Pancreas (tissue), 10 donors: ENCODE measurements at regions not wholly inside any gene's neighbourhood (a gene's known extent, or its start where the extent isn't known, plus 50 kb on each side); places are given as distances from the start of the nearest gene placed in this dataset.
"Not testable (repeated sequence)": the region's sequence is repeated elsewhere in the genome, so short reads cannot be mapped to it uniquely, and the experiment has no call there.

ENCODE experiments used
- ATAC-seq, 4 donors: fragments of 200-7000 bp; cut with Tn5 transposase; one replicate each; pipeline versions ENCODE4 v1.8.0 to v1.9.1; 2020; ENCODE audit warnings: mild to moderate bottlenecking in 4 of 4, moderate library complexity in 4 of 4
- DNase-seq, 6 donors: peaks; one replicate each; pipeline ENCODE4 v3.0.0-alpha.2; 2020
- FAIRE-seq: peaks from 2 replicates; lab custom pipeline; 2012; peaks lifted over from hg19 to GRCh38; lab: Jason Lieb, UNC
- H3K27ac ChIP-seq, 4 donors: fragments of 200-600 bp; sonication (generic); 1 replicate in 3 of 4; 2 replicates in 1 of 4; pipeline versions ENCODE4 v1.5.0 to v1.8.0; 2020
- H3K27me3 ChIP-seq, 4 donors: fragments of 200-600 bp; one replicate each; pipeline ENCODE4 v1.8.0; 2021
- H3K36me3 ChIP-seq, 3 donors: fragments of 200-600 bp; sonication (generic) in 1 of 3; one replicate each; pipeline versions ENCODE4 v1.5.0 to v1.8.0; 2020 to 2021
- H3K4me1 ChIP-seq, 3 donors: fragments of 200-600 bp; one replicate each; pipeline ENCODE4 v1.8.0; 2021
- H3K4me3 ChIP-seq, 4 donors: fragments of 200-600 bp; sonication (generic) in 2 of 4; one replicate each; pipeline versions ENCODE4 v1.5.0 to v1.8.0; 2020 to 2021
- H3K9me3 ChIP-seq, 4 donors: fragments of 200-600 bp; one replicate each; pipeline ENCODE4 v1.8.0; 2021
- WGBS, 2 donors: extraction: QIAGEN DNeasy Blood & Tissue Kit; methylation state at CpG; one replicate each; pipeline ENCODE4 v1.1.7; 2013; 5-methylcytosine and 5-hydroxymethylcytosine counted together
- intact Hi-C, 3 donors: fragments of 100-400 bp; cut with DNase I; formaldehyde crosslinking; loops; one replicate each; pipeline versions ENCODE4 v1.11.1 to v1.14.2; 2022
- donor health status: healthy with polysubstance abuse.
- donor health status: DM: no; HTN: no; CAD: no; lungs with moderate emphysema.
- donor health status: DM: no; HTN: no; CAD: no.
- donor health status: control.
- donor health status: control.
- donor health status: Bipolar disorder and iron deficiency.
- donor health status: DM: yes; HTN: yes; CAD: no.
- donor health status: DM: no; HTN: no; CAD: no.
- donor health status: DM: no; HTN: no; CAD: no.
- donor health status: DM: yes; HTN: yes; CAD: no.

DNA sequence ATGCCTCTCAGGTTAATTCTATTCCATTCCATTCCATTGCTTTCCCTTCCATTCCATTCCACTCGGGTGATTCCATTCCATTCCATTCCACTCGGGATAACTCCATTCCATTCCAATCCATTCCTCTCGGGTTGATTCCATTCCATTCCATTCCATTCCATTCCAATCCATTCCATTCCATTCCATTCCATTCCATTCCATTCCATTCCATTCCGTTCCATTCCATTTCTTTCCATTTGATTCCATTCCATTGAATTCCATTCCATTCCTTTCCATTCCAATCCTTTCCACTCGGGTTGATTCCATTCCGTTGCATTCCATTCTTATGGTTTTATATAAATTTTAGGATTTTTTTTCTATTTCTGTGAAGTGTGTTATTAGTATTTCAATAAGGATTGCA lies 170.2 kb downstream of the CWH43 start:
- FAIRE-seq, H3K4me1 ChIP-seq, DNase-seq, H3K4me3 ChIP-seq, H3K27ac ChIP-seq, H3K9me3 ChIP-seq, H3K27me3 ChIP-seq, H3K36me3 ChIP-seq: not testable (repeated sequence)
- ATAC-seq: peak; percentile 32 to 41 (median 35)
- 36 to 45% methylated on average over 6 of the region's 6 CpGs for WGBS, 2 donors
- intact Hi-C loops: loop anchor here in 1 of 3 donors (10.0 kb wide), 1 partner anchor 52 kb away; no protein-coding TSS in a partner anchor

- not testable (repeated sequence) for H3K27ac ChIP-seq, DNase-seq, H3K27me3 ChIP-seq, FAIRE-seq, H3K4me1 ChIP-seq, ATAC-seq, H3K4me3 ChIP-seq, H3K9me3 ChIP-seq, H3K36me3 ChIP-seq
- intact Hi-C loops: loop anchor here in 1 of 3 donors (10.0 kb wide), 1 partner anchor 53 kb away; no protein-coding TSS in a partner anchor
- WGBS, 2 donors: 28 to 40% methylated on average over 2 of the region's 2 CpGs
Measured at GRCh38 chr4:49157630-49158029, 171.6 kb downstream of the CWH43 start.

DNA sequence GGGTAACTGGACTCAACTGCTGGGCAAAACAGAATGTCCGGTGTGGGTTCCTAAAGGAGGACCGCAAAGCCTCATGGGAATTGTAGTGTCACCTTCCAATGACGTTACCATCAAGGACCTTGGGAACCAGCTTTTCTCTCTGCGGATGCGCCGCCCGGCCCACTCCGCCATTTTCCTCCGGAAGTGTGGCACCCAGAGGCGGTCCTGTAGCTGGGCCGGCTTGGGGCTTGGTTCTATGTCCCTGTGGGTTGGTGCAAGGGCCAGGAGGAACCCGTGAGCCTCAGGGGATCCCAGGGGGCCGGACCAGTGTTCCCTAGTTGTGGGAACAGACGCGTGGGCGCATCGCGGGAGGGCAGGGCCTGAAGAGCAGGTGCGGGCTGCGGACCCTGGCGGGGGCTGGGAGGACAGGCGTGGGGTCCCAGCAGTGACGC lies 175.1 kb downstream of the CWH43 start:
- H3K4me3 ChIP-seq, H3K4me1 ChIP-seq, FAIRE-seq, ATAC-seq, H3K27ac ChIP-seq, intact Hi-C loops, H3K36me3 ChIP-seq, H3K27me3 ChIP-seq, H3K9me3 ChIP-seq: not testable (repeated sequence)
- 73 to 74% methylated on average over 23 of the region's 23 CpGs for WGBS, 2 donors
- peak in 3 of 6 donors; percentile 12 to 60 (median 55) for DNase-seq

DNA sequence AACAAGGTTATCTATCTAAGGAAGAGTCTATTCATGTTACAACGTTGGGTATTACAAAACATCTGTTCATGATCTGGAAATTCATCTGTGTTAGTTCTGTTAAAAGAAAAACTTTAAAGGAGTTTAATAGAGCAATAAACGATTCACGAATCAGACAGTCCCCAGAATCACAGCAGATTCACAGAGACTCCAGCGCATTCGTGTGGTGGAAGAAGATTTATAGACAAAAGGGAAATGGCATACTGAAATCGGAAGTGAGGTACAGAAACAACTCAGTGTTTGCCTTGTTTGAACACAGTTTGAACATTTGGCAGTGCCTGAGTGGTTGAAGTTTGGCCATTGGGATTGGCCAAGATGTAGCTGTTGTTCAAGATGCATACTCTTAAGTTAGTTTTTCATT lies 178.8 kb downstream of the CWH43 start:
- H3K27ac ChIP-seq, intact Hi-C loops, ATAC-seq, H3K4me3 ChIP-seq, DNase-seq, H3K36me3 ChIP-seq, H3K27me3 ChIP-seq, H3K4me1 ChIP-seq, H3K9me3 ChIP-seq, FAIRE-seq: not testable (repeated sequence)
- 34 to 36% methylated on average over 6 of the region's 6 CpGs for WGBS, 2 donors

GRCh38 chr4:49177847-49178246 lies 191.8 kb downstream of the CWH43 start:
- intact Hi-C loops, FAIRE-seq, H3K4me1 ChIP-seq, H3K36me3 ChIP-seq, H3K27ac ChIP-seq, H3K27me3 ChIP-seq, H3K4me3 ChIP-seq, DNase-seq, H3K9me3 ChIP-seq, ATAC-seq: not testable (repeated sequence)
- WGBS, 2 donors: 52% methylated on average over 8 of the region's 8 CpGs

- H3K9me3 ChIP-seq, H3K36me3 ChIP-seq, intact Hi-C loops, FAIRE-seq, H3K27ac ChIP-seq, H3K4me1 ChIP-seq, DNase-seq, H3K27me3 ChIP-seq, ATAC-seq, H3K4me3 ChIP-seq: not testable (repeated sequence)
- 54 to 63% methylated on average over 4 of the region's 4 CpGs for WGBS, 2 donors
Measured at GRCh38 chr4:49181088-49181487, 195.0 kb downstream of the CWH43 start.

DNA sequence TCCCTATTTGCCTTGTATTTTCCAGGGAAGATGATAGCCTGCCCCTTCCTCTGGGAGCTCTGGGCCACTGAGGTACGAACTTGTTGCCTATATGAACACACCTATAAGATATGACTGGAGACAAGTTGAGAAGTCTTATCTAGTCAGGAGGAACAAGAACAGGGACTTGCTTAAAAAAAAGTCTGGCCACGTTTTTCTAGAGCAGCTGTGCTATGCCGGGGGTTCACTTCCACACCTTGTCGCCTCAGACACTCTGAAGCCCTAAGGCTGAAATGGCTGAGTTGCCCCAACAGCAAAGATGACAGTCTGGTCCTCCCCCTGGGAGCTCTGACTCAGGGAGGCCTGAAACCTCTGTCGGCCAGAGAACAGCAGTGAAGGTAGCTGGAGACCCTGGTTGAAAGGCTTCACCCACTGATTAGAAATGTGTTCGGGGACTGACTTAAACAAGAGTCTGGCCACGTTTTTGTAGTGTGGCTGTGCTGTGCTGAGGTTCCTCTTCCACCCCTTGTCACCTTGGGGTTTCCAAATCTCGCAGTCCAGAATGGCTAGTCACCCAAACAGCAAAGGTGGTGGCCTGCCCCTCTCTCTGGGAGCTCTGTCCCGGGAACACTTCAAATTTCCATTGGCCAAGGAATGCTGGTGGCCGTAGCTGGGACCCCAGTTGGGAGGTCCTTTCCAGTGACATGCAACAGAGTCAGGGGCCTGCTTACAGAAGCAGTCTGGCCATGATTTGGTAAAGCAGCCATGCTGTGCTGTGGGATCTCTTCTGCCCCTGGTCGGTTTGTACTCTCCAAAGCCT lies 225.5 kb downstream of the CWH43 start:
- ATAC-seq, H3K27ac ChIP-seq, DNase-seq, H3K27me3 ChIP-seq, FAIRE-seq, intact Hi-C loops, H3K36me3 ChIP-seq, H3K4me1 ChIP-seq, H3K9me3 ChIP-seq, H3K4me3 ChIP-seq: not testable (repeated sequence)
- WGBS, 2 donors: 35 to 39% methylated on average over 11 of the region's 11 CpGs

GRCh38 chr4:49213250-49213649 lies 227.2 kb downstream of the CWH43 start:
- H3K4me1 ChIP-seq, FAIRE-seq, intact Hi-C loops, H3K36me3 ChIP-seq, H3K4me3 ChIP-seq, ATAC-seq, H3K27me3 ChIP-seq, H3K9me3 ChIP-seq, H3K27ac ChIP-seq: not testable (repeated sequence)
- peak in 1 of 6 donors; percentile 81 for DNase-seq
- 24 to 30% methylated on average over 3 of the region's 3 CpGs for WGBS, 2 donors

DNA sequence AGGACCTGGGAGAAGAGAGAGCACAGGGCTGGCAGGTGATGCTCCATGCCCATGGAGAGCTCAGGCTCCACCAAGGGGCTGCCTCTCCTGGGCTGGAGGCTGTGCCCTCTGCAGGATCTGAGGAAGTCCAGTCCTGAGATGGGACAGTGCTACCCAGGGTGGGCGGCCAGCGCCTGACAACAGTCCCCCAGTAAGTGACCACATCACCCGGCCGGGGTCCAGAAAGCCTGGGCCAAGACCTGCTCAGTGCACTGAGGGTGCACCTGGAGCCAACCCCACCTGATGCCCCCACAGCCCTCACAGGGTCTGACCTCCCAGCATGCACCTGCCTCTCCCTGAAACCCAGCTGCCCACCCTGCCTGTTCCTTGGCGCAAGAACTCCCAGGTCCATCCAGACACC lies 227.7 kb downstream of the CWH43 start:
- WGBS, 2 donors: 70 to 79% methylated on average over 5 of the region's 5 CpGs
- H3K27ac ChIP-seq, intact Hi-C loops, ATAC-seq, H3K36me3 ChIP-seq, H3K9me3 ChIP-seq, H3K4me3 ChIP-seq, H3K27me3 ChIP-seq, H3K4me1 ChIP-seq, FAIRE-seq: not testable (repeated sequence)
- DNase-seq: peak in 1 of 6 donors; percentile 82

GRCh38 chr4:49214453-49215081 lies 228.5 kb downstream of the CWH43 start:
- H3K27me3 ChIP-seq, H3K36me3 ChIP-seq, H3K9me3 ChIP-seq, DNase-seq, FAIRE-seq, ATAC-seq, H3K27ac ChIP-seq, intact Hi-C loops, H3K4me1 ChIP-seq, H3K4me3 ChIP-seq: not testable (repeated sequence)
- WGBS, 2 donors: 65 to 70% methylated on average over 5 of the region's 5 CpGs

DNA sequence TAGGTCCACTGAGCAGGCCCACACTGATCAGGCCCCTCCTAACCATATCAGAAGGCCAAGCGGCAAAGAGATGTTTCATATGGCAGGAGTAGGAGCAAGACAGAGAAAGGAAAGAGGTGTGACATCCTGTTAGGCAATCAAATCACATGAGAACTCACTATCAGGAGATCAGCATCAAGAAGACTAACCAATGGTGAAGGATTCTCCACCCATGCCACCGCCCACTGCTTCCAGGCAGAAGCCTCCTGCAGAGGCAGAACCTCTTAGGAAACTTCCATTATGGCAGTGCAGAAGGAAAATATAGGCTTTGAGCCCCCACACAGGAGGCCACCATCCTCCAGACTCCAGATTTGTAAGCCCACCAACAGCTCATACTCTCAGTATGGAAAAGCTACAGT lies 229.0 kb downstream of the CWH43 start:
- intact Hi-C loops, H3K27ac ChIP-seq, H3K4me1 ChIP-seq, H3K27me3 ChIP-seq, H3K4me3 ChIP-seq, ATAC-seq, H3K36me3 ChIP-seq, H3K9me3 ChIP-seq, DNase-seq, FAIRE-seq: not testable (repeated sequence)
- WGBS, 2 donors: 59 to 67% methylated on average over 2 of the region's 2 CpGs

DNA sequence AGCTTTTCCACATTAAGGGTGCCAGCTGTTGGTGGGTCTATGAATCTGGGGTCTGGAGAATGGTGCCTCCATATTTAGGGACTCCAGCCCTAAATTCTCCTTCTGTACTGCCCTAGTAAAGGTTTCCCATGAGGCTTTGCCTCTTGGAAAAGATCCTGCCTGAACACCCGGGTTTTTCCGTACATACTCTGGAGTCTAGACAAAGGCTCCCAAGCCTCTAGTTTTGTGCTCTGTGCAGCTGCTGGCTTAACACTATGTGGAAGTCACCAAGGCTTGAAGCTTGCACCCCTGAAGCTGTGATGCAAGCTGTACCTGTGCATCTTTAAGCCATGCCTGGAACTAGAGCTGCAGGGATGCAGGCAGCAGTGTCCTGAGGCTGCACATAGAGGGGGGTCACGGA lies 230.5 kb downstream of the CWH43 start:
- DNase-seq, H3K4me1 ChIP-seq, ATAC-seq, H3K9me3 ChIP-seq, H3K4me3 ChIP-seq, intact Hi-C loops, FAIRE-seq, H3K36me3 ChIP-seq, H3K27ac ChIP-seq, H3K27me3 ChIP-seq: not testable (repeated sequence)
- WGBS, 2 donors: 41 to 58% methylated on average over 3 of the region's 3 CpGs
